Activated T-cell treated with anti-CD3 and anti-CD28 coated beads, Interleukin-2, amount 50 U/mL, for 4 hours (primary cell): ENCODE measurements at regions not wholly inside any gene's neighbourhood (a gene's known extent, or its start where the extent isn't known, plus 50 kb on each side); places are given as distances from the start of the nearest gene placed in this dataset.
A peak's percentile ranks its signal among the peaks of the same experiment; 100 is the strongest.

Experiments used
- ATAC-seq, 2 donors: fragments of 200-7000 bp; cut with Tn5 transposase; one replicate each; pipeline ENCODE4 v1.10.0; 2021
- DNase-seq: peaks from one replicate; pipeline ENCODE4 v3.0.0-alpha.2; 2020
- H3K27me3 Mint-ChIP-seq: one replicate; pipeline ENCODE4 v1.8.0; 2021; ENCODE audit warnings: low read depth, mixed read lengths
- H3K36me3 Mint-ChIP-seq: one replicate; pipeline ENCODE4 v1.8.0; 2022; ENCODE audit warnings: mixed read lengths; ENCODE audit not compliant: insufficient read depth
- H3K4me1 Mint-ChIP-seq: one replicate; pipeline ENCODE4 v1.8.0; 2021; ENCODE audit warnings: low read depth, mixed read lengths
- H3K4me3 Mint-ChIP-seq: one replicate; pipeline ENCODE4 v1.8.0; 2021; ENCODE audit warnings: mild to moderate bottlenecking, moderate library complexity, mixed read lengths
- H3K9me3 Mint-ChIP-seq: one replicate; pipeline ENCODE4 v1.8.0; 2021; ENCODE audit warnings: mixed read lengths

DNA sequence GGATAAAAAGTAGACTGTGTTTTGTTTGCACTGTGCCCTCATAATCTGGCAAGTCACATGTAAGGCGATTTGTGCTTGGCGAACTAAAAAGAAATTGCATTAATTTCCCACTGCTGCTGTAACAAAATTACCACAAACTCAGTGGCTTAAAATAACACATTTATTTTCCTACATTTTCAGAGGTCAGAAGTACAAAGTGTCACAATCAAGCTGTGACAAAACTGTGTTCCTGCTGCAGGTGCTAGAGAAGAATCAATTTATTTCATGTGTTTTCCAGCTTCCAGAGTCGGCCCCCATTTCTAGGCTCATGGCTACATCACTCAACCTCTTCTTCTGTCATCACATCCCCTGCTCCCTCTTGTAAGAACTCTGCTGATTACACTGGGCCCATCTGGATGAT is 158.6 kb upstream of the UFM1 start:
- no peak for ATAC-seq
- no peaks in the 10 kb centered on the region for H3K9me3 Mint-ChIP-seq
- no peaks in the 10 kb centered on the region for H3K36me3 Mint-ChIP-seq
- DNase-seq = no peak
- no peaks in the 10 kb centered on the region for H3K4me1 Mint-ChIP-seq
- H3K27me3 Mint-ChIP-seq = peaks cover 6% of the 10 kb centered on the region
- no peak overlapping the region for H3K4me3 Mint-ChIP-seq

DNA sequence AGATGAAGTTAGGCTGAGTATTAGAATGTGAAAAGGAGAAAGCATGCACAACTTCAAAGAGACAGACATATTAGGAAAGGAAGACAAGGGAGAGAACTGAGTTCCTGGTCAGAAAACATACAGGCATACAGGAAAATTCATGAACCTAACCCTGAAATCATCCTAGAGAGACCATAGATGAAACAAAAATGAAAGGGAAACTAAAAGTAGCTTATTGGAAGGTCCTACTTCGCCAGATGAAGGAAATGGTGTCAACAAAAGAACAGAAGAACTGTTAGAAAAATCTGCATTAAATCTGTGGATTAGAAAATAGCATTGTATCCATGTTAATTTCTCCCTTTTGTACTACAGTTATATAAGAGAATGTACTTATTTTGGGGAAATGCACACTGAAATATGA is 169.0 kb upstream of the UFM1 start:
- Mint-ChIP-seq H3K4me3 (peak overlapping the region; percentile 43), H3K4me1 (peaks cover 12% of the 10 kb centered on the region), H3K9me3 (no peaks in the 10 kb centered on the region), H3K27me3 (no peaks in the 10 kb centered on the region), H3K36me3 (no peaks in the 10 kb centered on the region)
- ATAC-seq (no peak), DNase-seq (no peak)

DNA sequence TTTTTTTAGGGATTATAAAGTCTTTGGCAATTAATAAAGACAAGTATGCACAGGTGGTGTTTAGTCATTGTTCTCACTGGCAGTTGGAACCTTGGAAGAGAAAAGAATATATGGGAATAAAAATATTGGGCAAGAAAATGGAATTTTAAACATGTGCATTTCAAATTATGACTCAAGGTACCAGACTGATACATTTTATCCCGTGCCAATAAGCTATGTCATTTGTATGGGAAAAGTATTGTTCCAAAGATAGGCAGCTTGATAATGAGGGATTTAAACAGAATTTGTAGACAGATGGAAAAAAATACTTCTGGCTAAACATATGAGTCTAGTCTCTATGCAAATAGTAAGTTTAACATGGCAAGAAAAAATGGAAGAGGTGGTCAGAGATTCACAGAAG is 169.5 kb upstream of the UFM1 start:
- DNase-seq (no peak), ATAC-seq (no peak)
- Mint-ChIP-seq H3K27me3 (no peaks in the 10 kb centered on the region), H3K4me1 (peaks cover 12% of the 10 kb centered on the region), H3K4me3 (peak overlapping the region; percentile 43), H3K9me3 (no peaks in the 10 kb centered on the region), H3K36me3 (no peaks in the 10 kb centered on the region)

GRCh38 chr13:38176664-38177063 is 173.0 kb upstream of the UFM1 start:
- peaks cover 10% of the 10 kb centered on the region for H3K4me1 Mint-ChIP-seq
- H3K4me3 Mint-ChIP-seq = no peak overlapping the region
- H3K9me3 Mint-ChIP-seq = no peaks in the 10 kb centered on the region
- H3K27me3 Mint-ChIP-seq = no peaks in the 10 kb centered on the region
- no peaks in the 10 kb centered on the region for H3K36me3 Mint-ChIP-seq
- no peak for ATAC-seq
- DNase-seq = no peak

DNA sequence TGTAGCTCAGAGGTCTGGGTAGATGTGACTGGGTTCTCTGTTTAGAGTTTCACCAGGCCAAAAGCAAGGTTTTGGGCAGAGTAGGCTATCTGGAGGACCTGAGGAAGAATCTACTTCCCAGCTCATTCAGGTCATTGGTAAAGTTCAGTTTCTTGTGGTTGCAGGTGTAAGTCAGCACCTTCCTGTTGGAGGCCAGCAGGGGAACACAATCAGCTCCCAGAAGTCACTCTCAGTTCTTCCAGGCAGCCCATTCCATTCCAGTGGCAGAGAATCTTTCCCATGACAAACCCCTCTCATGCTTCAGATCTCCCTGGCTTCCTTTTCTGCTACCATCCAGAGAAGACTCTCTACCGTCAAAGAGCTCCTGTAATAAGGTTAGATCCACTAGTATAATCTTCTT is 176.2 kb upstream of the UFM1 start:
- Mint-ChIP-seq H3K4me1 (no peaks in the 10 kb centered on the region), H3K36me3 (no peaks in the 10 kb centered on the region), H3K4me3 (no peak overlapping the region), H3K9me3 (no peaks in the 10 kb centered on the region), H3K27me3 (no peaks in the 10 kb centered on the region)
- no peak for DNase-seq
- ATAC-seq = no peak

GRCh38 chr13:38167164-38167822 is 182.4 kb upstream of the UFM1 start:
- no peaks in the 10 kb centered on the region for H3K36me3 Mint-ChIP-seq
- no peaks in the 10 kb centered on the region for H3K27me3 Mint-ChIP-seq
- H3K4me3 Mint-ChIP-seq = no peak overlapping the region
- DNase-seq = no peak
- no peaks in the 10 kb centered on the region for H3K9me3 Mint-ChIP-seq
- H3K4me1 Mint-ChIP-seq = peaks cover 7% of the 10 kb centered on the region
- no peak for ATAC-seq

GRCh38 chr13:38166116-38166515 is 183.5 kb upstream of the UFM1 start:
- H3K9me3 Mint-ChIP-seq = no peaks in the 10 kb centered on the region
- ATAC-seq = no peak
- H3K27me3 Mint-ChIP-seq = no peaks in the 10 kb centered on the region

GRCh38 chr13:38160131-38160530 is 189.5 kb upstream of the UFM1 start:
- Mint-ChIP-seq H3K9me3 (peaks cover 2% of the 10 kb centered on the region), H3K4me3 (no peak overlapping the region), H3K4me1 (no peaks in the 10 kb centered on the region), H3K27me3 (no peaks in the 10 kb centered on the region), H3K36me3 (no peaks in the 10 kb centered on the region)
- DNase-seq (no peak), ATAC-seq (no peak)

More at GRCh38 chr13:38166116-38166515, 183.5 kb upstream of the UFM1 start:
- no peak for DNase-seq
- Mint-ChIP-seq H3K4me3 (no peak overlapping the region), H3K4me1 (peaks cover 7% of the 10 kb centered on the region), H3K36me3 (no peaks in the 10 kb centered on the region)

DNA sequence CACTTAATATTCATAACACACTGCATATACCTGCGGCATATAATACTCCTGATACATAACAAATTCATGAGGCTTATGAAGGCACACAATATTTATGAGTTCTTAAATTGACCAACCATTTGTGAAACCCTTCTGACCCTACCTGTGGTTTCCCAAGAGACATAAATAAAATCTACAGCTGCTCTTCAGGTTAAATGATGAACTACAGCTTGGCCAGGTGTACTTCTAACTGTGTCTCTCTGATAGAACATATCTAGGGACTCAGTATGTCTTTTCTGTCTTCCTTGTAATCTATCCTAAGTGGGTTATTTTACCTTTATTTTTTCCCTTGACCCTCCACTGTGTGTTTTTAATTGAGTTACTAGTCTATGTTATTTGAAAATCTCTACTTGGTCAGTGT is 189.9 kb upstream of the UFM1 start:
- Mint-ChIP-seq H3K27me3 (no peaks in the 10 kb centered on the region), H3K4me3 (no peak overlapping the region), H3K4me1 (no peaks in the 10 kb centered on the region), H3K36me3 (no peaks in the 10 kb centered on the region), H3K9me3 (peaks cover 2% of the 10 kb centered on the region)
- DNase-seq (no peak), ATAC-seq (no peak)

DNA sequence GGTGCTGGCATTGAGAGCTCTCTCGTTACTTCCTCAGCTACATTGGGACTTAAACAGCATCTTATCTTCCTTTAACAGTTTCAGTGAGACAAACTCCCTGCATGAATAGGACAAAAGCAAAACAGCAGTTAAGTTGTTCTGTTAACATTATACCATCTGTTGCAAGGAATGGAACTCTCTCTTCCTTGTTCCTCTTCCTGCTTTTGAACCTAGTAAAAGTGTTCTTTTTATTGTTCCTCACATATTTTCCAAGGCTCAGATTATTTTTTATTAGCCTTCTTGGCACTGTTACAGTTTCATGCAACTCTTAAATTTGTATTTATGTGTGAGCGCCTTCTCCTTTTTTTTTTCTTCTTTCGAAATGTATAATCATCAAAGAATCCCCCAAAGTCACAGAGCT is 202.6 kb upstream of the UFM1 start:
- H3K36me3 Mint-ChIP-seq = no peaks in the 10 kb centered on the region
- no peak overlapping the region for H3K4me3 Mint-ChIP-seq
- no peak for DNase-seq
- H3K27me3 Mint-ChIP-seq = no peaks in the 10 kb centered on the region
- no peaks in the 10 kb centered on the region for H3K4me1 Mint-ChIP-seq
- peaks cover 12% of the 10 kb centered on the region for H3K9me3 Mint-ChIP-seq
- ATAC-seq = no peak

GRCh38 chr13:38141792-38142191 is 207.9 kb upstream of the UFM1 start:
- ATAC-seq (no peak), DNase-seq (no peak)
- Mint-ChIP-seq H3K27me3 (no peaks in the 10 kb centered on the region), H3K4me3 (no peak overlapping the region), H3K36me3 (no peaks in the 10 kb centered on the region), H3K9me3 (peaks cover 6% of the 10 kb centered on the region), H3K4me1 (no peaks in the 10 kb centered on the region)

DNA sequence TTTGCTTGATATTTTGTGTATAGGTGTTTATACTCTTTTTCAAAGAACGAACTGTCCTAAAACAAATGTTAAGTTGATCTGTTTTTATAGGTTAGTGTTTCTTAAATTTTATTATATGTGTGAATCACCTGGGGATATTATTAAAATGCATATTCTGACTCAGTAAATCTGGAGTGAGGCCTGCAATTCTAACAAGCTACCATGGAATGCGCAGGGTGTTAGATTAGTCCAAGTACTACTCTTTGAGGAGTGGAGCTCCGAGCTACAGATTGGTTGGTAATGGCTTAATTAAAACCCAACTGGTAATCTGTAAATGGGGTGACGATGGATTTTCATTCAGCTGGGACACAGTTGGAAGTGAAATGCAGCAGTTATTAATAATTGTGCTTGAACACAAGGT is 214.1 kb upstream of the UFM1 start:
- H3K4me3 Mint-ChIP-seq = no peak overlapping the region
- H3K4me1 Mint-ChIP-seq = no peaks in the 10 kb centered on the region
- ATAC-seq = no peak
- H3K36me3 Mint-ChIP-seq = no peaks in the 10 kb centered on the region
- H3K27me3 Mint-ChIP-seq = no peaks in the 10 kb centered on the region
- no peak for DNase-seq
- peaks cover 23% of the 10 kb centered on the region for H3K9me3 Mint-ChIP-seq

DNA sequence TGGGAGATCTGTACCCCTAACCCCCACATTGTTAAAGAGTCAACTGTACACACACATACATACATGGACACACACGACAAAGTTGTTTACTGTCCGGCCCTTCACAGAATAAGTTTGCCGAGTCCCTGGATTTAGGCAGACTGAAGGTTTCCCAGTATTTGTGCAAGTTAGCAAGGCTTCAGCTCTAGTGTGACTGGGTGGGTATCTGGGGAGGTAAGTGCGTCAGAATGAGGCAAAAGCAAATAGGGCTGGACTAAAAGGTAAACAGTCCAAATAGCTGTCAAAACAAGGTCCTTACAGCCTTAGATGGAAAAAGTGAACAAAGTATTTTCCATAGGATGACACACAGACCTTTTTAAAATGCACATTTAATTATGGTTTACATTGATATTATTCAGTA is 228.4 kb upstream of the UFM1 start:
- Mint-ChIP-seq H3K4me3 (no peak overlapping the region), H3K4me1 (no peaks in the 10 kb centered on the region), H3K27me3 (no peaks in the 10 kb centered on the region), H3K36me3 (no peaks in the 10 kb centered on the region), H3K9me3 (peaks cover 9% of the 10 kb centered on the region)
- DNase-seq = no peak
- ATAC-seq = no peak

GRCh38 chr13:38103851-38104250 is 234.3 kb upstream of the TRPC4 start:
- DNase-seq = no peak

GRCh38 chr13:38099751-38100150 is 230.2 kb upstream of the TRPC4 start:
- Mint-ChIP-seq H3K27me3 (no peaks in the 10 kb centered on the region), H3K36me3 (no peaks in the 10 kb centered on the region), H3K9me3 (peaks cover 22% of the 10 kb centered on the region), H3K4me1 (no peaks in the 10 kb centered on the region), H3K4me3 (no peak overlapping the region)
- no peak for ATAC-seq
- no peak for DNase-seq

More at GRCh38 chr13:38103851-38104250, 234.3 kb upstream of the TRPC4 start:
- Mint-ChIP-seq H3K4me1 (no peaks in the 10 kb centered on the region), H3K27me3 (no peaks in the 10 kb centered on the region), H3K36me3 (no peaks in the 10 kb centered on the region), H3K4me3 (no peak overlapping the region), H3K9me3 (peaks cover 29% of the 10 kb centered on the region)
- ATAC-seq = no peak

- no peak overlapping the region for H3K4me3 Mint-ChIP-seq
- H3K27me3 Mint-ChIP-seq = no peaks in the 10 kb centered on the region
- no peaks in the 10 kb centered on the region for H3K36me3 Mint-ChIP-seq
- no peaks in the 10 kb centered on the region for H3K4me1 Mint-ChIP-seq
- ATAC-seq (no peak), DNase-seq (no peak)
- peaks cover 3% of the 10 kb centered on the region for H3K9me3 Mint-ChIP-seq
These were observed 223.9 kb upstream of the TRPC4 start for GRCh38 chr13:38093425-38093824.
